Aorta (tissue), 5 donors: ENCODE measurements at regions not wholly inside any gene's neighbourhood (a gene's known extent, or its start where the extent isn't known, plus 50 kb on each side); places are given as distances from the start of the nearest gene placed in this dataset.
"Not testable (repeated sequence)": the region's sequence is repeated elsewhere in the genome, so short reads cannot be mapped to it uniquely, and the experiment has no call there.

Experiments used
- ATAC-seq: fragments of 200-7000 bp; cut with Tn5 transposase; one replicate; pipeline ENCODE4 v1.9.1; 2022; ENCODE audit warnings: moderate library complexity; ENCODE audit not compliant: low FRiP score
- DNase-seq, 2 donors: peaks; one replicate each; pipeline ENCODE4 v3.0.0-alpha.2; 2020
- H3K27ac ChIP-seq, 2 donors: one replicate each; pipeline ENCODE4 v1.5.1; 2013; ENCODE audit warnings: low read length in 2 of 2, mild to moderate bottlenecking in 2 of 2, moderate library complexity in 2 of 2, control low read depth in 1 of 2, inconsistent platforms in 1 of 2, low read depth in 1 of 2
- H3K27me3 ChIP-seq, 2 donors: one replicate each; pipeline ENCODE4 v1.6.1; 2013; ENCODE audit warnings: control low read depth in 1 of 2, low read length in 1 of 2, mild to moderate bottlenecking in 1 of 2, moderate library complexity in 1 of 2; ENCODE audit not compliant: insufficient read depth in 2 of 2, control insufficient read depth in 1 of 2
- H3K36me3 ChIP-seq, 2 donors: one replicate each; pipeline ENCODE4 v1.6.1; 2013; ENCODE audit warnings: control low read depth in 1 of 2, low read length in 1 of 2, mild to moderate bottlenecking in 1 of 2; ENCODE audit not compliant: insufficient read depth in 2 of 2, control insufficient read depth in 1 of 2
- H3K4me1 ChIP-seq, 2 donors: one replicate each; pipeline ENCODE4 v1.6.1; 2013; ENCODE audit warnings: low read length in 2 of 2, control low read depth in 1 of 2, mild to moderate bottlenecking in 1 of 2, moderate library complexity in 1 of 2; ENCODE audit not compliant: insufficient read depth in 2 of 2, control insufficient read depth in 1 of 2
- H3K4me3 ChIP-seq, 2 donors: one replicate each; pipeline ENCODE4 v1.5.1; 2013; ENCODE audit warnings: low read length in 2 of 2, control low read depth in 1 of 2, mild to moderate bottlenecking in 1 of 2
- H3K9me3 ChIP-seq: one replicate; pipeline ENCODE4 v1.6.1; 2013; ENCODE audit warnings: mild to moderate bottlenecking, low read length; ENCODE audit not compliant: control insufficient read depth
- WGBS, 2 donors: extraction: QIAGEN DNeasy Blood & Tissue Kit; methylation state at CpG; one replicate each; pipeline ENCODE4 v1.1.7; 2013; 5-methylcytosine and 5-hydroxymethylcytosine counted together
- intact Hi-C, 2 donors: fragments of 100-400 bp; cut with DNase I; formaldehyde crosslinking; loops; one replicate each; pipeline versions ENCODE4 v1.14.2 to v1.15.0; 2022
- donor health status: healthy with polysubstance abuse.
- donor health status: Bipolar disorder and iron deficiency.
- donor health status: DM: no; HTN: no; CAD: no.
- donor health status: DM: no; HTN: no; CAD: no.
- donor health status: DM: yes; HTN: yes; CAD: no.

GRCh38 chr7:4386190-4386589 lies 295.9 kb upstream of the FOXK1 start:
- intact Hi-C loops = no loop called here
- no peak for DNase-seq
- no peak overlapping the region for H3K4me3 ChIP-seq
- no peak for ATAC-seq
- 4% methylated on average over 6 of the region's 6 CpGs for WGBS, 2 donors
- no peaks in the 10 kb centered on the region for H3K27me3 ChIP-seq
- H3K27ac ChIP-seq = no peak overlapping the region
- no peaks in the 10 kb centered on the region for H3K9me3 ChIP-seq
- H3K36me3 ChIP-seq = no peaks in the 10 kb centered on the region
- peaks cover 0 to 5% of the 10 kb centered on the region in 2 donors for H3K4me1 ChIP-seq

GRCh38 chr7:4391103-4391502 lies 291.0 kb upstream of the FOXK1 start:
- ATAC-seq, H3K27me3 ChIP-seq, H3K4me1 ChIP-seq: not testable (repeated sequence)

GRCh38 chr7:4394736-4395135 lies 287.4 kb upstream of the FOXK1 start:
- 73 to 74% methylated on average over 5 of the region's 5 CpGs for WGBS, 2 donors
- intact Hi-C loops = no loop called here

More at GRCh38 chr7:4391103-4391502, 291.0 kb upstream of the FOXK1 start:
- H3K27ac ChIP-seq, H3K4me3 ChIP-seq, H3K36me3 ChIP-seq, H3K9me3 ChIP-seq, intact Hi-C loops, DNase-seq: not testable (repeated sequence)

GRCh38 chr7:4399121-4399520 lies 283.0 kb upstream of the FOXK1 start:
- Histone ChIP-seq H3K27ac (no peak overlapping the region), H3K27me3 (no peaks in the 10 kb centered on the region), H3K4me3 (no peak overlapping the region), H3K36me3 (no peaks in the 10 kb centered on the region), H3K4me1 (no peaks in the 10 kb centered on the region), H3K9me3 (peaks cover 4% of the 10 kb centered on the region)
- DNase-seq = no peak
- intact Hi-C loops = no loop called here
- no peak for ATAC-seq
- 89 to 97% methylated on average over 4 of the region's 4 CpGs for WGBS, 2 donors

More at GRCh38 chr7:4394736-4395135, 287.4 kb upstream of the FOXK1 start:
- no peaks in the 10 kb centered on the region for H3K36me3 ChIP-seq
- H3K4me1 ChIP-seq = no peaks in the 10 kb centered on the region
- no peak overlapping the region for H3K4me3 ChIP-seq
- no peak for ATAC-seq
- no peaks in the 10 kb centered on the region for H3K27me3 ChIP-seq
- no peak for DNase-seq
- peaks cover 4% of the 10 kb centered on the region for H3K9me3 ChIP-seq
- H3K27ac ChIP-seq = no peak overlapping the region

GRCh38 chr7:4399596-4399995 lies 282.5 kb upstream of the FOXK1 start:
- intact Hi-C loops = no loop called here

GRCh38 chr7:4406288-4407058 lies 275.6 kb upstream of the FOXK1 start:
- H3K36me3 ChIP-seq = no peaks in the 10 kb centered on the region
- no peak overlapping the region for H3K27ac ChIP-seq
- DNase-seq (no peak), ATAC-seq (no peak)
- no peak overlapping the region for H3K4me3 ChIP-seq
- peaks cover 6% of the 10 kb centered on the region for H3K9me3 ChIP-seq
- WGBS, 2 donors = 85 to 86% methylated on average over 7 of the region's 7 CpGs
- H3K27me3 ChIP-seq = no peaks in the 10 kb centered on the region
- no peaks in the 10 kb centered on the region for H3K4me1 ChIP-seq
- intact Hi-C loops = no loop called here

More at GRCh38 chr7:4399596-4399995, 282.5 kb upstream of the FOXK1 start:
- ATAC-seq (no peak), DNase-seq (no peak)
- Histone ChIP-seq H3K27ac (no peak overlapping the region), H3K4me1 (no peaks in the 10 kb centered on the region), H3K36me3 (no peaks in the 10 kb centered on the region), H3K9me3 (peaks cover 5% of the 10 kb centered on the region), H3K27me3 (no peaks in the 10 kb centered on the region), H3K4me3 (no peak overlapping the region)
- 90 to 92% methylated on average over 8 of the region's 8 CpGs for WGBS, 2 donors

GRCh38 chr7:4409946-4410345 lies 272.1 kb upstream of the FOXK1 start:
- peaks cover 8% of the 10 kb centered on the region for H3K9me3 ChIP-seq
- H3K4me1 ChIP-seq = no peaks in the 10 kb centered on the region

GRCh38 chr7:4416396-4417056 lies 265.6 kb upstream of the FOXK1 start:
- Histone ChIP-seq H3K27ac (no peak overlapping the region), H3K4me3 (peak overlapping the region; percentile 28 to 52), H3K27me3 (no peaks in the 10 kb centered on the region), H3K36me3 (no peaks in the 10 kb centered on the region), H3K9me3 (peaks cover 3% of the 10 kb centered on the region), H3K4me1 (no peaks in the 10 kb centered on the region)
- 28 to 30% methylated on average over 26 of the region's 26 CpGs for WGBS, 2 donors
- ATAC-seq (no peak), DNase-seq (no peak)
- intact Hi-C loops = no loop called here

More at GRCh38 chr7:4409946-4410345, 272.1 kb upstream of the FOXK1 start:
- DNase-seq = no peak
- H3K4me3 ChIP-seq = no peak overlapping the region
- H3K27ac ChIP-seq = no peak overlapping the region
- no peak for ATAC-seq
- no peaks in the 10 kb centered on the region for H3K36me3 ChIP-seq
- no peaks in the 10 kb centered on the region for H3K27me3 ChIP-seq
- intact Hi-C loops = no loop called here
- 85 to 86% methylated on average over 10 of the region's 10 CpGs for WGBS, 2 donors

GRCh38 chr7:4428526-4428925 lies 253.6 kb upstream of the FOXK1 start:
- Histone ChIP-seq H3K36me3 (no peaks in the 10 kb centered on the region), H3K9me3 (peaks cover 3% of the 10 kb centered on the region), H3K4me3 (no peak overlapping the region), H3K27me3 (no peaks in the 10 kb centered on the region), H3K27ac (no peak overlapping the region), H3K4me1 (no peaks in the 10 kb centered on the region)
- ATAC-seq (no peak), DNase-seq (no peak)
- intact Hi-C loops = no loop called here
- 61 to 71% methylated on average over 7 of the region's 7 CpGs for WGBS, 2 donors
